ENCODE measurements at regions not wholly inside any gene's neighbourhood (a gene's known extent, or its start where the extent isn't known, plus 50 kb on each side); places are given as distances from the start of the nearest gene placed in this dataset.
A peak's percentile ranks its signal among the peaks of the same experiment; 100 is the strongest.
"Not testable (repeated sequence)": the region's sequence is repeated elsewhere in the genome, so short reads cannot be mapped to it uniquely, and the experiment has no call there.

- DNase-seq: no peak
These were observed 559.1 kb upstream of the TRPC7 start for GRCh38 chr5:136924490-136924889.

- DNase-seq: no peak
These were observed 545.3 kb upstream of the TRPC7 start for GRCh38 chr5:136910625-136911024.

GRCh38 chr5:136909906-136910305 is 544.6 kb upstream of the TRPC7 start:
- DNase-seq: no peak

- no peak for DNase-seq
These were observed 542.0 kb upstream of the TRPC7 start for GRCh38 chr5:136907371-136907770.

- DNase-seq: no peak
These were observed 541.2 kb upstream of the TRPC7 start for GRCh38 chr5:136906545-136906944.

- no peak for DNase-seq
These were observed 540.2 kb upstream of the TRPC7 start for GRCh38 chr5:136905571-136905970.

- no peak for DNase-seq
These were observed 528.7 kb upstream of the TRPC7 start for GRCh38 chr5:136894070-136894469.

GRCh38 chr5:136892000-136892399 is 526.7 kb upstream of the TRPC7 start:
- DNase-seq: no peak

GRCh38 chr5:136891175-136891972 is 526.0 kb upstream of the TRPC7 start:
- DNase-seq: no peak

- peak; percentile 49 for DNase-seq
These were observed 525.2 kb upstream of the TRPC7 start for GRCh38 chr5:136890431-136891148.

- DNase-seq: no peak
These were observed 521.3 kb upstream of the TRPC7 start for GRCh38 chr5:136886608-136887007.

- DNase-seq: no peak
These were observed 499.6 kb upstream of the TRPC7 start for GRCh38 chr5:136864960-136865359.

GRCh38 chr5:136856648-136857047 is 491.3 kb upstream of the TRPC7 start:
- DNase-seq: no peak

- no peak for DNase-seq
These were observed 488.6 kb upstream of the TRPC7 start for GRCh38 chr5:136853971-136854370.

- DNase-seq: no peak
These were observed 475.3 kb upstream of the TRPC7 start for GRCh38 chr5:136840601-136841000.

GRCh38 chr5:136836093-136836492 is 470.7 kb upstream of the TRPC7 start:
- no peak for DNase-seq

GRCh38 chr5:136820848-136821247 is 455.5 kb upstream of the TRPC7 start:
- DNase-seq: no peak

- no peak for DNase-seq
These were observed 454.4 kb upstream of the TRPC7 start for GRCh38 chr5:136819526-136820302.

GRCh38 chr5:136816327-136816726 is 451.0 kb upstream of the TRPC7 start:
- DNase-seq: no peak

- DNase-seq: no peak
These were observed 449.5 kb upstream of the TRPC7 start for GRCh38 chr5:136814619-136815378.

GRCh38 chr5:136812270-136812669 is 446.9 kb upstream of the TRPC7 start:
- not testable (repeated sequence) for DNase-seq

- DNase-seq: no peak
These were observed 446.2 kb upstream of the TRPC7 start for GRCh38 chr5:136811551-136811950.

- DNase-seq: no peak
These were observed 445.7 kb upstream of the TRPC7 start for GRCh38 chr5:136811086-136811485.
